Thoracic aorta (tissue), 2 donors: ENCODE measurements at regions not wholly inside any gene's neighbourhood (a gene's known extent, or its start where the extent isn't known, plus 50 kb on each side); places are given as distances from the start of the nearest gene placed in this dataset.

Experiments
- ATAC-seq: fragments of 150-250 bp; one replicate; pipeline ENCODE4 v1.8.0; 2017; ENCODE audit warnings: low read depth; ENCODE audit not compliant: insufficient number of reproducible peaks, low FRiP score
- DNase-seq: peaks from one replicate; pipeline ENCODE4 v3.0.0-alpha.2; 2020; ENCODE audit warnings: low spot score
- H3K27ac ChIP-seq, 2 donors: fragments of 200-600 bp; sonication (generic); 1 replicate in 1 of 2; 2 replicates in 1 of 2; pipeline ENCODE4 v1.5.1; 2016; ENCODE audit warnings: mild to moderate bottlenecking in 2 of 2, moderate library complexity in 2 of 2
- H3K27me3 ChIP-seq: fragments of 200-600 bp; sonication (generic); replicated peaks from 2 replicates; pipeline ENCODE4 v1.6.0; 2016; ENCODE audit warnings: mild to moderate bottlenecking; ENCODE audit not compliant: insufficient read depth
- H3K36me3 ChIP-seq: fragments of 200-600 bp; sonication (generic); one replicate; pipeline ENCODE4 v1.5.1; 2016
- H3K4me1 ChIP-seq, 2 donors: fragments of 200-600 bp; sonication (generic); 1 replicate in 1 of 2; 2 replicates in 1 of 2; pipeline versions ENCODE4 v1.5.1 to v1.6.0; 2016; ENCODE audit warnings: low read depth in 2 of 2, mild to moderate bottlenecking in 1 of 2; ENCODE audit not compliant: control insufficient read depth in 1 of 2
- H3K4me3 ChIP-seq: fragments of 200-600 bp; sonication (generic); 2 replicates; pipeline ENCODE4 v1.5.1; 2016; ENCODE audit warnings: mild to moderate bottlenecking
- H3K9me3 ChIP-seq: fragments of 200-600 bp; sonication (generic); 2 replicates; pipeline ENCODE4 v1.5.1; 2016
- CTCF ChIP-seq: fragments of 200-600 bp; sonication (generic); IDR thresholded peaks from one replicate; pipeline ENCODE4 v1.5.1; 2019; ENCODE audit warnings: antibody characterized with exemption

DNA sequence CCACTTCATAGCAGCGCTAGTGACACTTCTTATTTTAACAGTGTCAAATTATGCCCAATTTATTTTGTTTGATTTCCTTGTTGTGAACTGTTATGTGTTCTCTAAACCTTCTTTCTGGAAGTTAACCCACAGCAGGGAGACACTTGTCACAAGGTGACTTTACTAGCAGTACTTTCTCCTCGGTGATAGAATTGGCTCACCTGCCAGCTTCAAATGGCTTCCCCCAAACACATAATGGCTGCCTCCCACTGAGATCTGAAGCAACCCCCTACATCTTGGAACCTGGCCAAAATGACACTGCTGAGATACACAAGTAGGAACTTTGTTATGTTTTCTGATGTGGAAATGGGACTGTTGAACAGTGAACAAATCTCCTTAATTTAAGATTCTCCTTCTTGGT is 238.8 kb upstream of the DPH6 start:
- no peak overlapping the region for H3K27ac ChIP-seq
- ATAC-seq, result no peak
- no peaks in the 10 kb centered on the region for H3K4me1 ChIP-seq
- TF ChIP-seq CTCF, result no peak
- no peaks in the 10 kb centered on the region for H3K9me3 ChIP-seq
- H3K36me3 ChIP-seq, result no peaks in the 10 kb centered on the region
- no peak for DNase-seq
- no peaks in the 10 kb centered on the region for H3K27me3 ChIP-seq
- no peak overlapping the region for H3K4me3 ChIP-seq

- H3K27me3 ChIP-seq, result no peaks in the 10 kb centered on the region
- no peaks in the 10 kb centered on the region for H3K36me3 ChIP-seq
- DNase-seq (no peak), ATAC-seq (no peak)
- no peak for TF ChIP-seq CTCF
- no peaks in the 10 kb centered on the region for H3K4me1 ChIP-seq
- H3K9me3 ChIP-seq, result no peaks in the 10 kb centered on the region
- no peak overlapping the region for H3K4me3 ChIP-seq
- no peak overlapping the region for H3K27ac ChIP-seq
These were observed 264.0 kb upstream of the DPH6 start for GRCh38 chr15:35810007-35810406.

- H3K27ac ChIP-seq, result no peak overlapping the region
- no peaks in the 10 kb centered on the region for H3K36me3 ChIP-seq
- no peaks in the 10 kb centered on the region for H3K4me1 ChIP-seq
- TF ChIP-seq CTCF, result no peak
- ATAC-seq, result no peak
- no peaks in the 10 kb centered on the region for H3K27me3 ChIP-seq
- H3K9me3 ChIP-seq, result no peaks in the 10 kb centered on the region
- DNase-seq, result no peak
- H3K4me3 ChIP-seq, result no peak overlapping the region
These were observed 267.6 kb upstream of the DPH6 start for GRCh38 chr15:35813573-35813972.

GRCh38 chr15:35818846-35819245 is 272.9 kb upstream of the DPH6 start:
- DNase-seq (no peak), ATAC-seq (no peak)
- TF ChIP-seq CTCF, result no peak
- Histone ChIP-seq H3K4me3 (no peak overlapping the region), H3K9me3 (no peaks in the 10 kb centered on the region), H3K36me3 (no peaks in the 10 kb centered on the region), H3K27me3 (no peaks in the 10 kb centered on the region), H3K27ac (no peak overlapping the region), H3K4me1 (no peaks in the 10 kb centered on the region)

GRCh38 chr15:35822153-35822552 is 276.2 kb upstream of the DPH6 start:
- no peak overlapping the region for H3K27ac ChIP-seq
- no peak for DNase-seq
- no peaks in the 10 kb centered on the region for H3K36me3 ChIP-seq
- no peak for TF ChIP-seq CTCF
- no peaks in the 10 kb centered on the region for H3K4me1 ChIP-seq
- no peak overlapping the region for H3K4me3 ChIP-seq
- no peak for ATAC-seq
- H3K9me3 ChIP-seq, result no peaks in the 10 kb centered on the region
- H3K27me3 ChIP-seq, result no peaks in the 10 kb centered on the region
